ENCODE measurements at regions not wholly inside any gene's neighbourhood (a gene's known extent, or its start where the extent isn't known, plus 50 kb on each side); places are given as distances from the start of the nearest gene placed in this dataset.

DNA sequence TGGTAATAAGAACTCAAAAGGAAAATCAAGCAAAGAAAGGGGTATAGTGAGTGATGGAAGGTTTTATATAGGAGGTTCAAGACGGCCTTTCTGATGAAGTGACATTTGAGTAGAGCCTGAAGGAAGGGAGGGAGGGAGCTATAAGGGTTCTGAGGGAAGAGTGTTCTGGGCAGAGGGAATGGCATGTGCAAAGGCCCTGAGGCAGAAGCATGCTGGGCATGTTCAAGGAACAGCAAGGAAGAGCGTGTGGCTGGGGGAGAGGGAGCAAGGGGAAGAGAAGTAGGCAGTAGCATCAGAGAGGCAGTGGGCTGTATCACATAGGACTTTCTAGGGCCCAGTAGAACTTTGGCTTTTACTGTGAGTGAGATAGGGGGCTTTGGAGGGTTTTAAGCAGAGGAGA lies 108.9 kb upstream of the NAV2 start:
- ChIA-PET CTCF (no interaction called here), POLR2A (no interaction called here)
- no peaks in the 10 kb centered on the region; the same call in none of the 2 replicates for H3K27me3 ChIP-seq (ENCODE audit: control insufficient read depth, insufficient read depth, low read length)
- no TSS peak for BruUV-seq (replicated peaks)
- DNase-seq (ENCODE audit: low read depth, low spot score), result no peak
- H3K4me1 ChIP-seq (ENCODE audit: control insufficient read depth, insufficient read depth, low read length), result no peaks in the 10 kb centered on the region
- no peaks in the 10 kb centered on the region for H3K36me3 ChIP-seq (ENCODE audit: control insufficient read depth, insufficient read depth, low read length)
- H3K4me3 ChIP-seq (ENCODE audit: low read depth in 2 of 2, low read length in 2 of 2), result no peak overlapping the region
- no peak overlapping the region for H3K27ac ChIP-seq (ENCODE audit: low read length)
- no peak for ATAC-seq
- TF ChIP-seq, protein P1, sequence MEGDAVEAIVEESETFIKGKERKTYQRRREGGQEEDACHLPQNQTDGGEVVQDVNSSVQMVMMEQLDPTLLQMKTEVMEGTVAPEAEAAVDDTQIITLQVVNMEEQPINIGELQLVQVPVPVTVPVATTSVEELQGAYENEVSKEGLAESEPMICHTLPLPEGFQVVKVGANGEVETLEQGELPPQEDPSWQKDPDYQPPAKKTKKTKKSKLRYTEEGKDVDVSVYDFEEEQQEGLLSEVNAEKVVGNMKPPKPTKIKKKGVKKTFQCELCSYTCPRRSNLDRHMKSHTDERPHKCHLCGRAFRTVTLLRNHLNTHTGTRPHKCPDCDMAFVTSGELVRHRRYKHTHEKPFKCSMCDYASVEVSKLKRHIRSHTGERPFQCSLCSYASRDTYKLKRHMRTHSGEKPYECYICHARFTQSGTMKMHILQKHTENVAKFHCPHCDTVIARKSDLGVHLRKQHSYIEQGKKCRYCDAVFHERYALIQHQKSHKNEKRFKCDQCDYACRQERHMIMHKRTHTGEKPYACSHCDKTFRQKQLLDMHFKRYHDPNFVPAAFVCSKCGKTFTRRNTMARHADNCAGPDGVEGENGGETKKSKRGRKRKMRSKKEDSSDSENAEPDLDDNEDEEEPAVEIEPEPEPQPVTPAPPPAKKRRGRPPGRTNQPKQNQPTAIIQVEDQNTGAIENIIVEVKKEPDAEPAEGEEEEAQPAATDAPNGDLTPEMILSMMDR (IDR thresholded peaks at IDR 0.05), result no peak
- TF ChIP-seq TCF7L2 (IDR thresholded peaks at IDR 0.05; ENCODE audit: low read depth, low read length) (no peak), POLR2AphosphoS5 (IDR thresholded peaks at IDR 0.05; ENCODE audit: low read depth, low read length) (no peak), SIN3A (IDR thresholded peaks at IDR 0.05; ENCODE audit: borderline replicate concordance, insufficient read depth, low read depth, low read length) (no peak)
- TF ChIP-seq, protein P2, sequence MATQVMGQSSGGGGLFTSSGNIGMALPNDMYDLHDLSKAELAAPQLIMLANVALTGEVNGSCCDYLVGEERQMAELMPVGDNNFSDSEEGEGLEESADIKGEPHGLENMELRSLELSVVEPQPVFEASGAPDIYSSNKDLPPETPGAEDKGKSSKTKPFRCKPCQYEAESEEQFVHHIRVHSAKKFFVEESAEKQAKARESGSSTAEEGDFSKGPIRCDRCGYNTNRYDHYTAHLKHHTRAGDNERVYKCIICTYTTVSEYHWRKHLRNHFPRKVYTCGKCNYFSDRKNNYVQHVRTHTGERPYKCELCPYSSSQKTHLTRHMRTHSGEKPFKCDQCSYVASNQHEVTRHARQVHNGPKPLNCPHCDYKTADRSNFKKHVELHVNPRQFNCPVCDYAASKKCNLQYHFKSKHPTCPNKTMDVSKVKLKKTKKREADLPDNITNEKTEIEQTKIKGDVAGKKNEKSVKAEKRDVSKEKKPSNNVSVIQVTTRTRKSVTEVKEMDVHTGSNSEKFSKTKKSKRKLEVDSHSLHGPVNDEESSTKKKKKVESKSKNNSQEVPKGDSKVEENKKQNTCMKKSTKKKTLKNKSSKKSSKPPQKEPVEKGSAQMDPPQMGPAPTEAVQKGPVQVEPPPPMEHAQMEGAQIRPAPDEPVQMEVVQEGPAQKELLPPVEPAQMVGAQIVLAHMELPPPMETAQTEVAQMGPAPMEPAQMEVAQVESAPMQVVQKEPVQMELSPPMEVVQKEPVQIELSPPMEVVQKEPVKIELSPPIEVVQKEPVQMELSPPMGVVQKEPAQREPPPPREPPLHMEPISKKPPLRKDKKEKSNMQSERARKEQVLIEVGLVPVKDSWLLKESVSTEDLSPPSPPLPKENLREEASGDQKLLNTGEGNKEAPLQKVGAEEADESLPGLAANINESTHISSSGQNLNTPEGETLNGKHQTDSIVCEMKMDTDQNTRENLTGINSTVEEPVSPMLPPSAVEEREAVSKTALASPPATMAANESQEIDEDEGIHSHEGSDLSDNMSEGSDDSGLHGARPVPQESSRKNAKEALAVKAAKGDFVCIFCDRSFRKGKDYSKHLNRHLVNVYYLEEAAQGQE (IDR thresholded peaks at IDR 0.05; ENCODE audit: insufficient read depth in 1 of 2, low read depth in 2 of 2, low read length in 1 of 2), result no peak
- in situ Hi-C loops (cut with HindIII; ENCODE audit: low pct_unique_long_range_greater_than_20kb, low sequenced_read_pairs), result no loop called here
- no peaks in the 10 kb centered on the region for H3K9me3 ChIP-seq (ENCODE audit: control insufficient read depth, insufficient read depth, low read depth, low read length)
- intact Hi-C loops (cut with micrococcal nuclease; ENCODE audit: unreplicated experiment), result no loop called here

DNA sequence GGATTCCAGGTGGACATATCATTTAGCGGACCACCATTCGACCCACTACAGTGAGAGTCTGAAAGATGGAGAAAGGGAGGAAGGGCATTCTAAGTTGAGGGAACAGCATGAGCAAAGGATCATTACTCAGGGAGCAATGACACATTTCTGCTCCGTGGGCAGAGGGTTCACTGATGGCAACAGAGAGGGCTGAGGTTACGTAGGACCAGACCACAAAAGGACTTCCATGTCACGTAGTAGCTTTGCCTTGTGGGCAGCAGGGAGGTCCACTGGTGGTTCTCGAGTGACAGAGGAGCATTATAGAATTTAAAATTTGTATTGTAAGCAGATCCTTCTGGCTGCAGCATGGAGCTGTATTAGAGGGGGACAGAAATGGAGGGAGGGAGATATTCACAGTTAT lies 109.7 kb upstream of the NAV2 start:
- POLR2A ChIA-PET, result no interaction called here
- BruUV-seq (replicated peaks), result no TSS peak
- TF ChIP-seq, protein P1 (IDR thresholded peaks at IDR 0.05), result no peak
- TF ChIP-seq POLR2AphosphoS5 (IDR thresholded peaks at IDR 0.05; ENCODE audit: low read depth, low read length) (no peak), SIN3A (IDR thresholded peaks at IDR 0.05; ENCODE audit: borderline replicate concordance, insufficient read depth, low read depth, low read length) (no peak), TCF7L2 (IDR thresholded peaks at IDR 0.05; ENCODE audit: low read depth, low read length) (no peak)
- TF ChIP-seq, protein P2 (IDR thresholded peaks at IDR 0.05; ENCODE audit: insufficient read depth in 1 of 2, low read depth in 2 of 2, low read length in 1 of 2), result no peak
- Histone ChIP-seq H3K27me3 (ENCODE audit: control insufficient read depth, insufficient read depth, low read length) (no peaks in the 10 kb centered on the region; the same call in 1 of the 2 replicates), H3K4me3 (ENCODE audit: low read depth in 2 of 2, low read length in 2 of 2) (no peak overlapping the region), H3K4me1 (ENCODE audit: control insufficient read depth, insufficient read depth, low read length) (no peaks in the 10 kb centered on the region), H3K27ac (ENCODE audit: low read length) (no peak overlapping the region), H3K9me3 (ENCODE audit: control insufficient read depth, insufficient read depth, low read depth, low read length) (no peaks in the 10 kb centered on the region), H3K36me3 (ENCODE audit: control insufficient read depth, insufficient read depth, low read length) (no peaks in the 10 kb centered on the region)
- ATAC-seq, result no peak
- intact Hi-C loops (cut with micrococcal nuclease; ENCODE audit: unreplicated experiment) (no loop called here), in situ Hi-C loops (cut with HindIII; ENCODE audit: low pct_unique_long_range_greater_than_20kb, low sequenced_read_pairs) (no loop called here)
- CTCF ChIA-PET, result no interaction called here
- DNase-seq (ENCODE audit: low read depth, low spot score), result no peak
